ENCODE measurements at regions not wholly inside any gene's neighbourhood (a gene's known extent, or its start where the extent isn't known, plus 50 kb on each side); places are given as distances from the start of the nearest gene placed in this dataset.

DNA sequence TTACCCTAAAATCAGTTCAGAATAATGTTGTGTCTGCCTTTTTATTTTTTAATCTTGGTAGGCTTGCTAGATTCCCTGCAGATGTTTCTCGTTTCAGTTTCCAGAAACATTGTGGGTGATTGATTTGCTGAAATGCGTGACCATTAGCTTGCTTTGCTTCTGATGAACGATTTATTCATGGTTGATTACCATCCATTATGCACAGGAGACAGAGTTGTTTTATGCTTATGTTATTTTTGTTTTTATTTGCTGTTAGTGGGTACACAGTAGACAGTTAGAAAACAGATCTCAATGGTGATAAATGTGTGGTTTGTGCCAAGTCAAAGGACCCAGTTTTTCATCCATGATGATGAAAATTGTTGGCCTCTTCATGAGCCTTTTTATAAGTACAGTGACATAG lies 455.6 kb upstream of the BOD1L1 start:
- no peak overlapping the region for H3K27ac ChIP-seq

DNA sequence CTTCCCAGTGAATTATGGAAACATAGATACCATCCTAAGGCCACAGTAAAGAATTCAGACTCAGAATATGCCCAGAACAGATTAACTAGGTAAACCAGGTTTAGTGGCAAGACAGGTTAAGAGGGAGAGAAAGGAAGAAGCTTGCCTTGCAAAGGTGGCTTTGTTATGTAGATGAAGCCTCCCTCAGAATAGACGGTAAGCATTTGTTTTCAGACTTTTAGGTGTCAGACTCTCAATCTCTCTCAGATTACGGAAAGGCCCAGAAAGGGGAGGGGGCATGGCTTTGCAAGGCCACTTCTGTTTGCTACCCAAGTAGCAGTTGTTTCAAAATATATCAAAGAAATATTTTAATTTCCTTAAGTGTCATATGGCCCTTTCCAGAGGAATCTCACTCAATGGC lies 457.1 kb upstream of the BOD1L1 start:
- no peaks in the 10 kb centered on the region for H4K20me1 ChIP-seq (ENCODE audit: insufficient read depth)
- ChIA-PET CTCF (no interaction called here), POLR2A (ENCODE audit: unreplicated experiment) (no interaction called here)
- DNase-seq = no peak
- no peak overlapping the region for H2AFZ ChIP-seq
- no peak overlapping the region for H3K4me3 ChIP-seq
- H3K36me3 ChIP-seq (ENCODE audit: low read depth) = no peaks in the 10 kb centered on the region
- H3K4me1 ChIP-seq (replicated peaks; ENCODE audit: insufficient read depth) = no peaks in the 10 kb centered on the region
- no peaks in the 10 kb centered on the region for H3F3A ChIP-seq (ENCODE audit: insufficient read depth, low read depth)
- no TSS peak for BruUV-seq (replicated peaks)
- H3K4me2 ChIP-seq = no peak overlapping the region
- no peak overlapping the region for H3K27ac ChIP-seq
- no peaks in the 10 kb centered on the region for H3K79me2 ChIP-seq (ENCODE audit: low read depth)
- TF ChIP-seq, protein P1, sequence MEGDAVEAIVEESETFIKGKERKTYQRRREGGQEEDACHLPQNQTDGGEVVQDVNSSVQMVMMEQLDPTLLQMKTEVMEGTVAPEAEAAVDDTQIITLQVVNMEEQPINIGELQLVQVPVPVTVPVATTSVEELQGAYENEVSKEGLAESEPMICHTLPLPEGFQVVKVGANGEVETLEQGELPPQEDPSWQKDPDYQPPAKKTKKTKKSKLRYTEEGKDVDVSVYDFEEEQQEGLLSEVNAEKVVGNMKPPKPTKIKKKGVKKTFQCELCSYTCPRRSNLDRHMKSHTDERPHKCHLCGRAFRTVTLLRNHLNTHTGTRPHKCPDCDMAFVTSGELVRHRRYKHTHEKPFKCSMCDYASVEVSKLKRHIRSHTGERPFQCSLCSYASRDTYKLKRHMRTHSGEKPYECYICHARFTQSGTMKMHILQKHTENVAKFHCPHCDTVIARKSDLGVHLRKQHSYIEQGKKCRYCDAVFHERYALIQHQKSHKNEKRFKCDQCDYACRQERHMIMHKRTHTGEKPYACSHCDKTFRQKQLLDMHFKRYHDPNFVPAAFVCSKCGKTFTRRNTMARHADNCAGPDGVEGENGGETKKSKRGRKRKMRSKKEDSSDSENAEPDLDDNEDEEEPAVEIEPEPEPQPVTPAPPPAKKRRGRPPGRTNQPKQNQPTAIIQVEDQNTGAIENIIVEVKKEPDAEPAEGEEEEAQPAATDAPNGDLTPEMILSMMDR (conservative IDR thresholded peaks at IDR 0.05) = no peak
- no peak for TF ChIP-seq EZH2 (IDR thresholded peaks at IDR 0.05; ENCODE audit: low read depth)
- intact Hi-C loops (cut with micrococcal nuclease; ENCODE audit: unreplicated experiment) = no loop called here
- no peaks in the 10 kb centered on the region for H3K27me3 ChIP-seq (ENCODE audit: insufficient read depth, low read depth)
- no peaks in the 10 kb centered on the region for H3K9me3 ChIP-seq (ENCODE audit: insufficient read depth, low read depth)
- H3K9me2 ChIP-seq (ENCODE audit: insufficient read depth) = no peaks in the 10 kb centered on the region

More for the DNA sequence above, 455.6 kb upstream of the BOD1L1 start:
- Histone ChIP-seq H3K36me3 (ENCODE audit: low read depth) (no peaks in the 10 kb centered on the region), H3F3A (ENCODE audit: insufficient read depth, low read depth) (no peaks in the 10 kb centered on the region), H3K4me2 (no peak overlapping the region), H3K79me2 (ENCODE audit: low read depth) (no peaks in the 10 kb centered on the region), H3K27me3 (ENCODE audit: insufficient read depth, low read depth) (no peaks in the 10 kb centered on the region), H2AFZ (no peak overlapping the region), H3K9me2 (ENCODE audit: insufficient read depth) (no peaks in the 10 kb centered on the region), H3K9me3 (ENCODE audit: insufficient read depth, low read depth) (no peaks in the 10 kb centered on the region), H3K4me3 (no peak overlapping the region), H4K20me1 (ENCODE audit: insufficient read depth) (no peaks in the 10 kb centered on the region), H3K4me1 (replicated peaks; ENCODE audit: insufficient read depth) (no peaks in the 10 kb centered on the region)
- intact Hi-C loops (cut with micrococcal nuclease; ENCODE audit: unreplicated experiment) = no loop called here
- DNase-seq = no peak
- BruUV-seq (replicated peaks) = no TSS peak
- ChIA-PET CTCF (no interaction called here), POLR2A (ENCODE audit: unreplicated experiment) (no interaction called here)
- TF ChIP-seq, protein P1 (conservative IDR thresholded peaks at IDR 0.05) = no peak
- no peak for TF ChIP-seq EZH2 (IDR thresholded peaks at IDR 0.05; ENCODE audit: low read depth)

DNA sequence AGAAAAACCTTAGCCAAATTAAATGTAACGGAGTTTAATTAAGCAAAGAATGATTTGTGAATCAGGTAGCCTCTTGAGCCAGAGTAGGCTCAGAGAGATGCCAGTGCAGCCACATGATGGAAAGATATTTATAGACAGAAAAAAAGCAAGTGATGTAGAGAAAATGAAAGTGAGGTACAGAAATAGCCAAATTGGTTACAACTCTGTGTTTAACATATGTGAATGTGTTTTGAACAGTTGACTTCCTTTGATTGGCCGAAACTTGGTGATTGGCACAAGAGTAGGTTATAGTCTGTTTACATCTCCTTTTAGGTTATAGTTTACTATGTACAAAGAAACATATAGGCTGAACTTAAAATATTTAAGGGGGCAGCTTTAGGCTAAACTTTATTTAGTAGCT lies 459.9 kb upstream of the BOD1L1 start:
- no peaks in the 10 kb centered on the region for H3K9me2 ChIP-seq (ENCODE audit: insufficient read depth)
- no peaks in the 10 kb centered on the region for H4K20me1 ChIP-seq (ENCODE audit: insufficient read depth)
- no peaks in the 10 kb centered on the region for H3K79me2 ChIP-seq (ENCODE audit: low read depth)
- no peak overlapping the region for H3K27ac ChIP-seq
- ChIA-PET CTCF (no interaction called here), POLR2A (ENCODE audit: unreplicated experiment) (no interaction called here)
- H3K36me3 ChIP-seq (ENCODE audit: low read depth) = no peaks in the 10 kb centered on the region
- no peaks in the 10 kb centered on the region for H3K4me1 ChIP-seq (replicated peaks; ENCODE audit: insufficient read depth)
- H3K27me3 ChIP-seq (ENCODE audit: insufficient read depth, low read depth) = no peaks in the 10 kb centered on the region
- no peak for TF ChIP-seq EZH2 (IDR thresholded peaks at IDR 0.05; ENCODE audit: low read depth)
- H3F3A ChIP-seq (ENCODE audit: insufficient read depth, low read depth) = no peaks in the 10 kb centered on the region
- no peak overlapping the region for H3K4me2 ChIP-seq
- H3K4me3 ChIP-seq = no peak overlapping the region
- no peak overlapping the region for H2AFZ ChIP-seq
- intact Hi-C loops (cut with micrococcal nuclease; ENCODE audit: unreplicated experiment) = no loop called here
- H3K9me3 ChIP-seq (ENCODE audit: insufficient read depth, low read depth) = no peaks in the 10 kb centered on the region
- DNase-seq = no peak
- BruUV-seq (replicated peaks) = no TSS peak

DNA sequence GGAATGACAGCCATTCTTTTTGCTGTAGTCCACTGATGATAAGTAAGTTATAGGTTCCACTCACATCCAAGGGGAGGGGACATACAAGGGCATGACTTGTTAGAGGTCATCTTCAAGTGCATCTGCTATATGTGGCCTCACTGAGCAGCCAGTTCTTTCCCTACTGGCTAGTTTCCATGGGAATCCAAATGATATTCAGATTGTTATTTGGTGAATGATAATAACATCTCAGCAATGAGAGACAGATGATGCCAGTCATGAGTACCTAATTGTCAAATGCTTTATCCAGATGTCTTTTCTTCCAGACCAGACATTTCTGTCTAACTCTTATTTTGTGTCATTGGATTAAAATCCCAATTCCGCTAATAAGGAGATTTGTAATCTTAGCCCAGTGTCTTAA lies 460.4 kb upstream of the BOD1L1 start:
- H3K27ac ChIP-seq = no peak overlapping the region
- no peaks in the 10 kb centered on the region for H3K27me3 ChIP-seq (ENCODE audit: insufficient read depth, low read depth)
- no peaks in the 10 kb centered on the region for H3K9me3 ChIP-seq (ENCODE audit: insufficient read depth, low read depth)
- no peaks in the 10 kb centered on the region for H3K4me1 ChIP-seq (replicated peaks; ENCODE audit: insufficient read depth)
- no peak overlapping the region for H3K4me3 ChIP-seq
- H3K36me3 ChIP-seq (ENCODE audit: low read depth) = no peaks in the 10 kb centered on the region
- BruUV-seq (replicated peaks) = no TSS peak
- no peaks in the 10 kb centered on the region for H3K9me2 ChIP-seq (ENCODE audit: insufficient read depth)
- no peak overlapping the region for H2AFZ ChIP-seq
- no peaks in the 10 kb centered on the region for H3F3A ChIP-seq (ENCODE audit: insufficient read depth, low read depth)
- no peaks in the 10 kb centered on the region for H3K79me2 ChIP-seq (ENCODE audit: low read depth)
- no peak overlapping the region for H3K4me2 ChIP-seq
- ChIA-PET POLR2A (ENCODE audit: unreplicated experiment) (no interaction called here), CTCF (no interaction called here)
- DNase-seq = no peak
- H4K20me1 ChIP-seq (ENCODE audit: insufficient read depth) = no peaks in the 10 kb centered on the region
- TF ChIP-seq, protein P1 (conservative IDR thresholded peaks at IDR 0.05) = no peak
- no peak for TF ChIP-seq EZH2 (IDR thresholded peaks at IDR 0.05; ENCODE audit: low read depth)
- intact Hi-C loops (cut with micrococcal nuclease; ENCODE audit: unreplicated experiment) = no loop called here
